ENCODE measurements at regions not wholly inside any gene's neighbourhood (a gene's known extent, or its start where the extent isn't known, plus 50 kb on each side); places are given as distances from the start of the nearest gene placed in this dataset.

GRCh38 chr1:239008568-239008967 lies 377.8 kb upstream of the CHRM3 start:
- no peak for DNase-seq (ENCODE audit: low spot score)

- peak; percentile 4 for DNase-seq (ENCODE audit: low spot score)
Observed at GRCh38 chr1:239006276-239006675, 380.1 kb upstream of the CHRM3 start.

GRCh38 chr1:238999944-239000343 lies 386.4 kb upstream of the CHRM3 start:
- DNase-seq (ENCODE audit: low spot score) = no peak

DNA sequence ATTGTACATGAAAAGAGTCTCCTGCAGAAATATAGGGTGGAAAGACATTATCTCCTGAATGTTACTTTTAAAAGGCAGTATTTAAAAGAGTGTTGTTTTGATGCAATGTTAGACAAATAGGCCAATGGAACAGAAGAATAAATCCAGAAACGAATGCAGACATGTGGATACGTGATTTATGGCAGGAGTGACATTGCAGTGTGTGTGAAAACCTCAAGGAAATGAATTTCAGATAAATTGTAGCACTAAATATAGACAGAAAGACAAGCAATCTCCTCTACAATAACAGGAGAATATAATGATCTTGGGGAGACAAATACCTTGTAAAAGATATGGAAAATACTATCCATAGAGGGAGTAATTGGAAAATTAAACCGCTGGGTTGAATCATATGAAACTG lies 387.8 kb upstream of the CHRM3 start:
- DNase-seq (ENCODE audit: low spot score) = no peak

- DNase-seq (ENCODE audit: low spot score) = peak; percentile 5
Observed at GRCh38 chr1:238991765-238992495, 394.4 kb upstream of the CHRM3 start.

- DNase-seq (ENCODE audit: low spot score) = no peak
Observed at GRCh38 chr1:238985312-238985711, 401.1 kb upstream of the CHRM3 start.

GRCh38 chr1:238982736-238983135 lies 403.6 kb upstream of the CHRM3 start:
- DNase-seq (ENCODE audit: low spot score) = peak; percentile 81

DNA sequence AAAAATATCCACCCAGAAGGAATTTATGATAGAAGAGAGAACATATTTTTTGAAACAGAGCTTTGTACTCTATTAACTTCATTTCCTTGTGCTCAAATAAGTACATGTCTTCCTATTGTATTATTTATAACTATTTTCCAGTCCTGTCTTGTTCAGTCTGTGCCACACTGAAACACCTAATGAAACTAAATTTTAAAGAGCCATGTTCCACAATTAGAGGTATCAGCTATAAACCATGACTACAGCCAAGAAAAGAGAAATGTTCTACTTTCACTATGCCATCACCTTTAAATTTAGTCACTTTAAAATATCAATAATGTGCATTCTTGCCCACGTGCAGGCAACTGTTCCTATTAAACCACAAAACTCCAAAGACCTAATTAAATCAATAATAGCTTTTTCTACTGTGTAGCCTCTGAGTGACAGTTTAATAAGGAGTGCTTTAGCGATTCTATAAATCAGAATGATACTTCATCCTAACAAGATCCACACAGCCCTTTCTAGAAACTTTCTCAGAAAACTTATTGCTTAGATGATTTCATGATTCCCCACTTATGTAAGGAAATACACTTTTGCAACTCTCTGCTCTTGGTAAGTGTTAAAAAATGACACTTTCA lies 404.9 kb upstream of the CHRM3 start:
- DNase-seq (ENCODE audit: low spot score) = no peak

DNA sequence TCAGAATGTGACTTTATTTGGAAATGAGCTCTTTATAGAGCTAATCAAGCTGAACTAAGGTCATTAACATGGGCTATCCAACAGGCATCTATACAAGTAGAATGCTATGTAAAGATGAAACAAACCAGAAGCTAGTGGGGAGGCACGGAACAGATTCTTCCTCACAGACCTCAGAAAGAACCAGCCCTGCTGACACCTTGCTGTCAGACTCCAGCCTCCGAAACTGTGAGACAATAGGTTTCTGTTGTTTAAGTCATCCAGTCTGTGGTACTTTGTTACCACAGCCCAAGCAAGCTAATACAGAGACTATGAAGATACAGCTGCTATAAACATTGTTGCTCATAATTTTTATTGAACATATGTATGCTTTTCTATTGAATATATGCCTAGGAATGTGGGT lies 406.3 kb upstream of the CHRM3 start:
- DNase-seq (ENCODE audit: low spot score) = no peak

GRCh38 chr1:238964631-238965030 lies 421.7 kb upstream of the CHRM3 start:
- no peak for DNase-seq (ENCODE audit: low spot score)

DNA sequence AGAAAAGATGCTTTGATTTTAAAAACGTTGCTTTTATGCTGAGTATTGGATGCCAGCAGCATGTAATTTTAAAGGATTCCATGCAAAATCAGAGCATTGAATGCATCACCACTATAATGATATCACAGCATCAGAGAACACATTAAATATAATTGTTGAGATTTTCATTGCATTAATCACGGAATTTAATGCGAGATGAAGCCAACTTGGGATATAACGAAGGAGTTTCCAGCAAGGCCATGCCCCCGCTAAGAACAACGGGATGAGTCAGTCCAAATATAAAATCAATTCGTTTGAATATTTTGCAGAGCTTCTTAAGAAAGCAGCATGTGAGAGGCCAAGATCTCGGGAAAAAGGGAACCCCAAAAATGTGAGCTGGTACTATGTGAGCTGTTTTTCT lies 423.4 kb upstream of the CHRM3 start:
- DNase-seq (ENCODE audit: low spot score) = no peak

DNA sequence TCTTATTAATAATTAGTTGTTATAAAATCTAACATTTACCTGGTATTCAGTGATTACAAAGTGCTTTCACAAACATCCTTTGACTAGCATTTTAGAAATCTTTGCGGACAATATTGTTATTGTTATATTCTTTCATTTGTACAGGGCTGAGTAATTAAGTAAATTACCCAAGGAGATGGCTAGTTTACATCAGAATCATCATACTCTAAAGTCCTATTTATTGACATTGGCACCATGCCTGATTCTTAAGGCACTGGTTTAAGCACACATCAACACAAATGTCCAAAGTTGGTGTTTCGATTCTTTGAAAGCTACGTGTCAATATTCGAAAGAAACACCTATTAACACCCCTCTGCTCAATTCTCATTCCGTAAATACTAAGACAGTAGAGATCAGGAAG lies 424.6 kb upstream of the CHRM3 start:
- DNase-seq (ENCODE audit: low spot score) = no peak

- DNase-seq (ENCODE audit: low spot score) = no peak
Observed at GRCh38 chr1:238960071-238960470, 426.3 kb upstream of the CHRM3 start.

GRCh38 chr1:238955934-238956333 lies 430.4 kb upstream of the CHRM3 start:
- DNase-seq (ENCODE audit: low spot score) = peak; percentile 91

DNA sequence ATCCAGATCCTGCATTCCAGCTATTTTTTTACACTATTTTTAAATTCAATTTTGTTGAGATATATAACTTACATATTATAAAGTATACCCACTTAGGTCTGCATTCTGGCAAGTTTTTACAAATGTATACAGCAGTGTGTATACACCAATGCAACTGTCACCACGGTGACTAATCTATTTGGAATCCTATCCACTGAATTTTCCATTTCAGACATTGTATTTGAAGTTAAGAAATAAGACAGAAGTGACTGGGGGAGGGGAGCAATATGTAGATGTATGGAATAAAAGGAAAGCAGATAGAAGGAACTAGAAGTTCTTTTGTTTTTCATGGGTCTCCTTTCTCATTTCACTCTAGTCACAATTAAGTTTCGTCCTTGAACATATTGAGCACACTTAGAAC lies 431.5 kb upstream of the CHRM3 start:
- no peak for DNase-seq (ENCODE audit: low spot score)

- DNase-seq (ENCODE audit: low spot score) = no peak
Observed at GRCh38 chr1:238953448-238954010, 432.8 kb upstream of the CHRM3 start.

DNA sequence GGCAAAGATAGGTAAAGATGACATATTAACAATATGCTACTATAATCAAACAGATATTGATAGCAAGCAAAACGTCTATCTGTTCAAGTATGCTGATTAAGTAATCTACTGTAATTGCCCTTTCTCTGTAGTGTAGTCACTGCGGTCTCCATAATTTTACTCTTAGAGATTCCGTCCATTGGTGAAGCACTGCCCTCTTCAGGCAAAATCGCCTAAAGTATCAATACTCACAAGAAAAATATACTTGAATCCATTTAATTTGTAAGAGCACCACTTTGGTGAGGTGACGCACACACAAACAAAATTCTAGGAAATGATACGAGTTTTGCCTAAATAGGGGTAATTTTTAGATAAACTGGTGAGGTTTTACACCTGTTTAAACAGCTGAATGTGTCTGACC lies 434.6 kb upstream of the CHRM3 start:
- DNase-seq (ENCODE audit: low spot score) = peak; percentile 14

DNA sequence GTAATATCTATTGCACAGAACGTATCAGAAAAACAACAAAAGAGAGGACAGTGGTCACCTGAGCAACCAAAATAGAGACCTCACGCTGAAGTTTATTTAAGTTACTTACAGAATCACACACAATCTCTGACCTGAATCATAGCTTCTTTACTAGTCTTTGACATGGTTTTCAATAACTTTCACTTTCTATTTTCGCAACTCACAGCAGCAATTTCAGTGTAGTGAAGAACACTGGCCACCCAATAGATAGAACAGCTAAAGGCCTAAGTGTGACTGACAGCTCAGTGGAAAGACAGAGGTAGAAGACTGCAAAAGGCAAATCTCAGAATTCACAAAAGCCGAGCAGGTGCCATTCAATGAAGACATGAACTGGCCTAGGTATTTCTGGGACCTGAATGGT lies 435.6 kb upstream of the CHRM3 start:
- no peak for DNase-seq (ENCODE audit: low spot score)

DNA sequence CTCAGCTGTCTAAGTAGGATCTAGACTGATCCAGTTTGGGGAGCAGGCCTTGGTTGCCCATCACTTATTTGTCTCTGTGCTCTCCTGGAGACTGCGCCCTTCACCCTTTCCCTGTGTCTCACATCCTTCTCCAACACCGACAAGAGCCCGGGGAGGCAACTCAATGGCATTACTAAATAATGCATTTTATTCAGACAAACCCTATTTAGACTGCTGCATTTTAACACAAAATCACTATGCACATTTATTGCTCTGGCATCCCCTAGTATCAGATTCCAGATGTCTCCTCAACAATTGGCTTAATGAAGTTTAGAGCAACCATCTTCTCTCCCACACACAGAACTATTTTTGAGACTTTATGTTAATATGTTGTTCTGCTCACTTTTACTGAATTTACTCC lies 436.4 kb upstream of the CHRM3 start:
- DNase-seq (ENCODE audit: low spot score) = no peak

DNA sequence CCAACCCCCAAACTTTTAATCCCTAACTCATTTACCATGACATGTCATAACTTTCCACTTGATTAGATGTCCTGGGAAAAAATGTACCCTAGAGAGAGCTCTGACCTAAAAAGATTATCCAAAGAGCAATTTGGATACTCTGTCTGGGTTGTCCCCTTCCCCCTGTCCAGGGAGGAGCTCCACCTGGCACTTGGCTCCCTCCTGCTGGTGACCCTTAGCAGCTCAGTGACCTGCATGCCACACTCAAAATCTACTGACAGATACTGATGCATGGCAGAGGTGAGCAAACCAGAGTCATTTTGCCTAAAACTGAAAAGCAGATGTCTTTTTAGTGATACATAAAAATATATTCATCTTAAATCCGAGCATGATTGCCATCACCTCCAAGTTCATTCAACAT lies 442.3 kb upstream of the CHRM3 start:
- DNase-seq (ENCODE audit: low spot score) = peak; percentile 18

- DNase-seq (ENCODE audit: low spot score) = no peak
Observed at GRCh38 chr1:238927899-238928298, 458.5 kb upstream of the CHRM3 start.

- DNase-seq (ENCODE audit: low spot score) = no peak
Observed at GRCh38 chr1:238916828-238917227, 469.5 kb upstream of the CHRM3 start.

- no peak for DNase-seq (ENCODE audit: low spot score)
Observed at GRCh38 chr1:238914346-238914745, 472.0 kb upstream of the CHRM3 start.

All from SK-N-DZ (cell line).